Fibroblast of the aortic adventitia (primary cell): ENCODE measurements at regions not wholly inside any gene's neighbourhood (a gene's known extent, or its start where the extent isn't known, plus 50 kb on each side); places are given as distances from the start of the nearest gene placed in this dataset.

Experiments used
- DNase-seq: peaks from one replicate; pipeline ENCODE4 v3.0.0-alpha.2; 2010; ENCODE audit warnings: low read depth
- H3K4me3 ChIP-seq: 2 replicates; pipeline ENCODE4 v1.5.1; 2011; ENCODE audit warnings: low read depth, mild to moderate bottlenecking, control low read depth, low read length, moderate library complexity
- CTCF ChIP-seq: IDR thresholded peaks from 2 replicates; pipeline ENCODE4 v1.5.1; 2011; ENCODE audit warnings: mild to moderate bottlenecking, low read length, control low read depth, inconsistent platforms; ENCODE audit not compliant: insufficient read depth

- TF ChIP-seq CTCF = no peak
- no peak for DNase-seq
- no peak overlapping the region for H3K4me3 ChIP-seq
Observed at GRCh38 chr15:95350908-95351307, 979.6 kb upstream of the NR2F2 start.

- TF ChIP-seq CTCF = no peak
- H3K4me3 ChIP-seq = no peak overlapping the region
- no peak for DNase-seq
Observed at GRCh38 chr15:95352631-95353187, 977.8 kb upstream of the NR2F2 start.

- no peak for TF ChIP-seq CTCF
- DNase-seq = no peak
- H3K4me3 ChIP-seq = no peak overlapping the region
Observed at GRCh38 chr15:95353512-95353911, 977.0 kb upstream of the NR2F2 start.

- no peak for TF ChIP-seq CTCF
Observed at GRCh38 chr15:95359966-95360365, 970.5 kb upstream of the NR2F2 start.

GRCh38 chr15:95362306-95362705, 968.2 kb upstream of the NR2F2 start:
- no peak for DNase-seq
- H3K4me3 ChIP-seq = no peak overlapping the region
- TF ChIP-seq CTCF = no peak

More at GRCh38 chr15:95359966-95360365, 970.5 kb upstream of the NR2F2 start:
- no peak overlapping the region for H3K4me3 ChIP-seq
- no peak for DNase-seq

GRCh38 chr15:95363646-95364045, 966.9 kb upstream of the NR2F2 start:
- no peak for TF ChIP-seq CTCF
- DNase-seq = no peak
- no peak overlapping the region for H3K4me3 ChIP-seq

- TF ChIP-seq CTCF = no peak
Observed at GRCh38 chr15:95365511-95366107, 964.9 kb upstream of the NR2F2 start.

More at GRCh38 chr15:95365511-95366107, 964.9 kb upstream of the NR2F2 start:
- peak; percentile 22 for DNase-seq
- no peak overlapping the region for H3K4me3 ChIP-seq
